PFSK-1 (cell line): ENCODE measurements at regions not wholly inside any gene's neighbourhood (a gene's known extent, or its start where the extent isn't known, plus 50 kb on each side); places are given as distances from the start of the nearest gene placed in this dataset.

ENCODE experiments used
- POLR2AphosphoS5 ChIP-seq: IDR thresholded peaks from 2 replicates; pipeline ENCODE4 v1.6.1; 2012; ENCODE audit warnings: low read depth, mild to moderate bottlenecking, control low read depth, low read length, moderate library complexity
- SIN3A ChIP-seq: IDR thresholded peaks from 2 replicates; pipeline ENCODE4 v1.6.1; 2012; ENCODE audit warnings: mild to moderate bottlenecking, low read length, moderate library complexity, borderline replicate concordance; ENCODE audit not compliant: insufficient read depth
- TAF1 ChIP-seq: IDR thresholded peaks from 2 replicates; pipeline ENCODE4 v1.6.1; 2012; ENCODE audit warnings: low read length, control low read depth, borderline replicate concordance; ENCODE audit not compliant: insufficient read depth
- TF ChIP-seq, protein P1 (sequence below), 2 experiments: IDR thresholded peaks; 2 replicates each; pipeline versions ENCODE4 v1.6.1 to v1.8.0; 2011 to 2012; ENCODE audit warnings: low read depth in 2 of 2, low read length in 2 of 2, control low read depth in 1 of 2, inconsistent platforms in 1 of 2, mild to moderate bottlenecking in 1 of 2, moderate library complexity in 1 of 2; ENCODE audit not compliant: insufficient read depth in 1 of 2

DNA sequence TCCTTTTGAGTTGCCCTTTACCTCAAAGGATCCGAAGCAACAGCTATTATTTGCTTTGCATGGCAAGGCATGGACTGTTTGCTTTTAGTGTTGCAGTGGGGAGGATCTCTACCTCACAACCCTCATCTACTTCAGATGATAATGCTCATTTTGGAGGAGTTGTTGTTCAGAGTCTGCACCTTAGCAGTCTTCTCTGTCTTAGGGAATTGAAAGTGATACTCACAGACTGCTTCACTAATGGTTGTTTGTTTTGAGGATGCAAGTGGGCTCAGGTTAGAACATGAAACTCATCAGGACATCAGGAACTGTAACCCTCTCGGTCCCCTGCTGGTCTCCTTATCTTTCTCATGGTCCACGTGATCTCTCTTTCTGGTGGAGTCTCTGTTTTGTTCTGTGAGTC lies 172.9 kb upstream of the ANKH start:
- TF ChIP-seq POLR2AphosphoS5: no peak
- no peak for TF ChIP-seq SIN3A
- TF ChIP-seq, protein P1, sequence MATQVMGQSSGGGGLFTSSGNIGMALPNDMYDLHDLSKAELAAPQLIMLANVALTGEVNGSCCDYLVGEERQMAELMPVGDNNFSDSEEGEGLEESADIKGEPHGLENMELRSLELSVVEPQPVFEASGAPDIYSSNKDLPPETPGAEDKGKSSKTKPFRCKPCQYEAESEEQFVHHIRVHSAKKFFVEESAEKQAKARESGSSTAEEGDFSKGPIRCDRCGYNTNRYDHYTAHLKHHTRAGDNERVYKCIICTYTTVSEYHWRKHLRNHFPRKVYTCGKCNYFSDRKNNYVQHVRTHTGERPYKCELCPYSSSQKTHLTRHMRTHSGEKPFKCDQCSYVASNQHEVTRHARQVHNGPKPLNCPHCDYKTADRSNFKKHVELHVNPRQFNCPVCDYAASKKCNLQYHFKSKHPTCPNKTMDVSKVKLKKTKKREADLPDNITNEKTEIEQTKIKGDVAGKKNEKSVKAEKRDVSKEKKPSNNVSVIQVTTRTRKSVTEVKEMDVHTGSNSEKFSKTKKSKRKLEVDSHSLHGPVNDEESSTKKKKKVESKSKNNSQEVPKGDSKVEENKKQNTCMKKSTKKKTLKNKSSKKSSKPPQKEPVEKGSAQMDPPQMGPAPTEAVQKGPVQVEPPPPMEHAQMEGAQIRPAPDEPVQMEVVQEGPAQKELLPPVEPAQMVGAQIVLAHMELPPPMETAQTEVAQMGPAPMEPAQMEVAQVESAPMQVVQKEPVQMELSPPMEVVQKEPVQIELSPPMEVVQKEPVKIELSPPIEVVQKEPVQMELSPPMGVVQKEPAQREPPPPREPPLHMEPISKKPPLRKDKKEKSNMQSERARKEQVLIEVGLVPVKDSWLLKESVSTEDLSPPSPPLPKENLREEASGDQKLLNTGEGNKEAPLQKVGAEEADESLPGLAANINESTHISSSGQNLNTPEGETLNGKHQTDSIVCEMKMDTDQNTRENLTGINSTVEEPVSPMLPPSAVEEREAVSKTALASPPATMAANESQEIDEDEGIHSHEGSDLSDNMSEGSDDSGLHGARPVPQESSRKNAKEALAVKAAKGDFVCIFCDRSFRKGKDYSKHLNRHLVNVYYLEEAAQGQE (IDR thresholded peaks at IDR 0.05; ENCODE audit: insufficient read depth in 1 of 2, low read depth in 2 of 2, low read length in 2 of 2): no peak
- no peak for TF ChIP-seq TAF1
